ENCODE measurements at regions not wholly inside any gene's neighbourhood (a gene's known extent, or its start where the extent isn't known, plus 50 kb on each side); places are given as distances from the start of the nearest gene placed in this dataset.

DNA sequence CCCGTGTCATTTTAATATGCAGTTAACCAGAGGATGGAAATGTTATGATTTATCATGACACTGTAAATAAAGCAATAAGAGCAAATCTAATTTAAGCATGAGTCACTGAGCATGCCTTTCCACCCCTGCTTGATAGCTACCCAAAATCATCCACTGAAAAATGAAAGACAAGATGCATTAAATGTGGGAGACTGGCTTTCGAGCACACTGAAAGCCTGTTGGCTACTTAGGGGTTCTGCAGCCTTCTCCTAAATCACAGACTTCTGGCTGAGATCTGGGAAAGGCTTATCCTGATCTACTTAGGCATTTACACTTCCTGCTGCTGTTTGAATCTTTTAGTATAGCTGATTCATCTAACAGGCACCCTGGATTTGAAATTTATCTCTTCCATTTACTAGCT, 778.3 kb upstream of the CDH7 start:
- TF ChIP-seq POLR2AphosphoS5 (IDR thresholded peaks at IDR 0.05): no peak
- no peak for TF ChIP-seq EP300 (IDR thresholded peaks at IDR 0.05)
- TF ChIP-seq, protein P1, sequence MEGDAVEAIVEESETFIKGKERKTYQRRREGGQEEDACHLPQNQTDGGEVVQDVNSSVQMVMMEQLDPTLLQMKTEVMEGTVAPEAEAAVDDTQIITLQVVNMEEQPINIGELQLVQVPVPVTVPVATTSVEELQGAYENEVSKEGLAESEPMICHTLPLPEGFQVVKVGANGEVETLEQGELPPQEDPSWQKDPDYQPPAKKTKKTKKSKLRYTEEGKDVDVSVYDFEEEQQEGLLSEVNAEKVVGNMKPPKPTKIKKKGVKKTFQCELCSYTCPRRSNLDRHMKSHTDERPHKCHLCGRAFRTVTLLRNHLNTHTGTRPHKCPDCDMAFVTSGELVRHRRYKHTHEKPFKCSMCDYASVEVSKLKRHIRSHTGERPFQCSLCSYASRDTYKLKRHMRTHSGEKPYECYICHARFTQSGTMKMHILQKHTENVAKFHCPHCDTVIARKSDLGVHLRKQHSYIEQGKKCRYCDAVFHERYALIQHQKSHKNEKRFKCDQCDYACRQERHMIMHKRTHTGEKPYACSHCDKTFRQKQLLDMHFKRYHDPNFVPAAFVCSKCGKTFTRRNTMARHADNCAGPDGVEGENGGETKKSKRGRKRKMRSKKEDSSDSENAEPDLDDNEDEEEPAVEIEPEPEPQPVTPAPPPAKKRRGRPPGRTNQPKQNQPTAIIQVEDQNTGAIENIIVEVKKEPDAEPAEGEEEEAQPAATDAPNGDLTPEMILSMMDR (IDR thresholded peaks at IDR 0.05): no peak
- TF ChIP-seq POLR2A (IDR thresholded peaks at IDR 0.05): no peak
